ENCODE measurements at regions not wholly inside any gene's neighbourhood (a gene's known extent, or its start where the extent isn't known, plus 50 kb on each side); places are given as distances from the start of the nearest gene placed in this dataset.

- DNase-seq (ENCODE audit: low read depth), result no peak
Observed at GRCh38 chr13:24083141-24083540, 77.4 kb upstream of the SPATA13 start.

- no peak for DNase-seq (ENCODE audit: low read depth)
Observed at GRCh38 chr13:24083722-24084421, 76.6 kb upstream of the SPATA13 start.

DNA sequence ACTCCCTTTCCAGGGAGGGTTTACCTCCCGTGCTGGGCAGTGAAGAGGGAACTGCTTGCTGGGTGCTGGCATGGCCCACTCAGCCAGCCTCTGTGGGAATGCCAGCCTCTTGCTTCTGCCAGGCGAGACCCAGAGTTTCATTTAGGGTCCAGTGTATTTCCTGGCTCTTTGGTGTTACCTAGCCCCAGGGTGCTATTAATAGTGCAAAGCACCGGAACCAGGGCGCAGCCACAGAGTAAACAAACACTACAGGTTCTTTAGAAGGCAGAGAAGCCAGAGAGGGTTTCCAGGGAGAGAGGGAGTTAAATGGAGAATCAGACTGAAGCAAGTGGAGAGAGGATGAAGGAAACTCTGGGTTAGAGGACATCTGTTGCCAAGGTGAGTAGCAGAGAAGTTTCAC, 74.9 kb upstream of the SPATA13 start:
- DNase-seq (ENCODE audit: low read depth), result no peak

DNA sequence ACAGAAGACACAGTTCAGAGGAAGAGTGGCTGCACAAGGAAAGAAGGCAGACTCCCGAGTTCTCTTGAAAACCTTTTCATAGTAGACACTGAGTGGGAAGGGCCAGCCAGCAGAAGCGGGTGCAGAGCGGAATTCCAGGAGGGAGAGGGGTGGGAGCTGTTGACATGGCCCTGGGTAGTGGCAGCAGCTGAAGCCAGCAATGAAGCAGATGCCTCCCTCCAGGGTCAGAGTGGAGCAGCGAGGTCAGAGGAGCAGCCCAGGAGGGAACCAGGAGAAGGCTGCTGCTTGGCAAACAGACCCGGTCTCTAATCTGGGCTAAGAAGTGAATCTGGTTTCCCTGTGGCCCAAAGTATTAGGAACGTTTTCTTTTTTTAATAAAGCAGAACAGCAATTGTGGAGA, 73.9 kb upstream of the SPATA13 start:
- no peak for DNase-seq (ENCODE audit: low read depth)

- no peak for DNase-seq (ENCODE audit: low read depth)
Observed at GRCh38 chr13:24087605-24088225, 72.8 kb upstream of the SPATA13 start.

GRCh38 chr13:24090049-24090448, 70.5 kb upstream of the SPATA13 start:
- no peak for DNase-seq (ENCODE audit: low read depth)

DNA sequence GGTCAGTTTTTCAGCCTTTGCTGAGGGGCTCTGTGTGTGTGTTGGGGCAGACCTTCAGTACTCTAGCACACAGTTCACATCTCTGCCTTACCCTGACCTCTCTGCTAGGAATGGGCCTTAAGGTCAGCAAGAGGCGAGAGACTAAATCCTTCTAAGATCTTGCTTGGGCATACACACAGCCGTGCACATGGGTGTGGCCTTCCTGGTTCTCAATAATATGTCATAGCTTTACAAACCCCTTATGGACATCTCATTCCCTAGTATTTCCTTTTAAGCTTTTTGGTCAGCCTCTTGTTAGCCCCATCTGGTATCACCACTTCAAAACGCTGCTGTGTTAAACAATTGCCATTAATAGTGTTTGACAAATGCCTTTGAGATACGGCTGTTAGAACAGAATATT, 69.4 kb upstream of the SPATA13 start:
- DNase-seq (ENCODE audit: low read depth), result no peak

GRCh38 chr13:24092108-24092507, 68.4 kb upstream of the SPATA13 start:
- no peak for DNase-seq (ENCODE audit: low read depth)

DNA sequence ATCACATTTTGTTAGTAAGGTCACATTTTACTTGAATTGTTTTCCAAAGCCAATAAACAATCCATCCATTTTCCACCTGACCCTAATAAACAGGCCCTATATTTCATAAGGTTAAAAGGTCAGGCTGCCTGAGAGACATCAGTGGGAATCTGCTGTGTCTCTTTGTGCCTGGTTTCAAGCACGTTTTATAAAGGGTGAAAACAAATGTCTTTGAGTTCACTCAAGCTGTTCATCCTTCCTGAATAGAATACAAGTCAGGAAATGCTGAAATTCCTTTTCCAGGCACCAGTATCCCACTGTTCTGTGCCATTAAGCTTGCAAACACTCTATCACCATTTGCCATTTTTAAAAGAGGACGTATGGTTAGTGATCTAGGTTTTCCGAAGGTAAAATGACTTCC, 67.5 kb upstream of the SPATA13 start:
- DNase-seq (ENCODE audit: low read depth), result no peak

DNA sequence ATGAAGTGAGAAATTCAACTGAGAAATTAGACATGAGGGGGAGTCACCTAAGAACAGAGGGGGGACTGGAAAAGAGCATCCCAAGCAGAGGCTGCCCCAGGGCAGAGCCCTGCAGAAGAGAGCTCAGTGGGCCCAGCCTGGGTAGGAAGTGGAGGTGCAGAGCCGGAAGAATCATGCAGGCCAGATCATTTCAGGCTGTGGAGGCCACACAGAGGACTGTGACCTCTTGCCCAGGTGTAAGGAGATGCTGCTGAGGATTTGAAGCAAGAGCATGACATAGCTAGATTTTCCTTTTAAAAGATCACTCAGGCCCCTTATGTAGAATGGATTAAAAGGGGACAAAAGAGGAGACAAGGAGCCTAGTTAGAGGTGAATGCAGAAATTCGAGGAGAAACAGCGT, 63.9 kb upstream of the SPATA13 start:
- DNase-seq (ENCODE audit: low read depth), result no peak

DNA sequence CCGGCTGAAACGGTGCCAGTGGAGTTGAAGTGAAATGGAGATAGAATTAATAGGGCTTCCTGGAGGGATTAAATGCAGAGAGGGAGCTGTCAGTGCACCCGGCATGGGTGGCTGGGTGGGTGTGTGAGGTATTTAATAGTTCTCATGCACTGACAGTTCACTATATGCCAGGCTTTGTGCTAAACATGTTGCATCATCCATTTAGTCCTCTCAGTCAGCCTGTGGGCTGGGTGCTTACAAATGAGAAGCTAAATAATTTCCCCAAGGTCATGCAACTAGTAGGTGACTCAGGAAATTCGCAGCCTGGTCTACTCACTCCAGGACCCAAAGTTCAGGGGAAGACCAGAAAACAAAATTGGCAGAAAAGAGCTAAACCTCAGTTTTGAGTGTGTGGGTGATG, 63.5 kb upstream of the SPATA13 start:
- DNase-seq (ENCODE audit: low read depth), result no peak

- DNase-seq (ENCODE audit: low read depth), result no peak
Observed at GRCh38 chr13:24097667-24098066, 62.9 kb upstream of the SPATA13 start.

DNA sequence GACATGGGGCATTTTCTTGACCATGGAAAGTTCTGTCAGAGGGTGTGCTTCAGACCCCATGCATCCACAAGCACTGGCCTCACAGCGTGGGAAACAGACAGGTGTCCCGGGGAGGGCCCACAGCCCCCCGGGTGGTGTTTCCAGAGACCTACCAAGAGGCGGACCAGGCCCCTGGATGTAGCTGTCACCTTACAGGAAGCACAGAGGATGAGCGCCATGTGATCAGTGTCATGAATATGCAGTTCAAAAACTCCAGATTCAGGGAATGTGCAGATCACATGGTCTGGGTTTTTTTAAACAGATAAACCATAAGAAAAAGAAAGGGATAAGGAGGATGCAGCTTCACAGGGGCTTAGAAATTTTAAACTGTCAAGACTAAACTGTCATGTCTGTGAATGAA, 61.0 kb upstream of the SPATA13 start:
- no peak for DNase-seq (ENCODE audit: low read depth)

GRCh38 chr13:24100188-24100587, 60.3 kb upstream of the SPATA13 start:
- DNase-seq (ENCODE audit: low read depth), result no peak

GRCh38 chr13:24103782-24104372, 56.6 kb upstream of the SPATA13 start:
- DNase-seq (ENCODE audit: low read depth), result no peak

DNA sequence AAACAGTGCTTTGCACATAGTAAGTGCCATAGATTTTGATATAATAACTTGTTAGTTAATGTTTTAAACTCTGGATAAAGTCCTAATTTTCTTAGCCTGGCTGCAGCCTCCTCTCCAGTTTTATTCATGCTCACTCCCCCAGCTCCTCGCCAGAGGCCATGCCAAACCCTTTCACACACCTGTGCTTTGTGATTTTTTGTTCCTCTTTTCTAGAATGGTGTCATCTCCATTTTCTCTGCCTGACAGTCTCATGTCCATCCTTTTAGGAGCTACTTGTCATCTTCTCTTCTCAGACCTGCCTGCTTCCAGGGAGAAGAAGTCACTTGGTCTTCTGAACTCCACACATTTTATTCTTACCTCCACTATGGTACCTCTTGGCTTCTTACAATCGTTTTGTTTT, 55.8 kb upstream of the SPATA13 start:
- no peak for DNase-seq (ENCODE audit: low read depth)

GRCh38 chr13:24106429-24106828, 54.1 kb upstream of the SPATA13 start:
- no peak for DNase-seq (ENCODE audit: low read depth)

- DNase-seq (ENCODE audit: low read depth), result no peak
Observed at GRCh38 chr13:24107955-24108614, 52.4 kb upstream of the SPATA13 start.

DNA sequence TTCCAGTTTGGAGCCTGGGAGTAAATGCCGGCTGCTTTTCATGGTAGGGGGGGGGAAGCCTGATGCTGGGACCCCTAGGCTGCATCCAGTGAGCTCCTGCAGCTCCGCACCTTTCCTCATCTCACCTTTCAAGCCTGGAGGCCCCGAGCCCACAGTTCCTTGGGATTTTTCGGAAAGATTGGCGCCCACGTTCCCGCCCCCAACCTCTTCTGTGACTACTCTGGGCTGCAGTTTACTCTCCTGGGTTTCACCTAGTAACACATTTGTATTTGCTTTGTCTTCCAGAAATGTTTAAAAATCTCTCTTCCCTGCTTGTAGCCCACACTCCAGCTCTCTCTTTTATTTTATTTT, 51.9 kb upstream of the SPATA13 start:
- no peak for DNase-seq (ENCODE audit: low read depth)

DNA sequence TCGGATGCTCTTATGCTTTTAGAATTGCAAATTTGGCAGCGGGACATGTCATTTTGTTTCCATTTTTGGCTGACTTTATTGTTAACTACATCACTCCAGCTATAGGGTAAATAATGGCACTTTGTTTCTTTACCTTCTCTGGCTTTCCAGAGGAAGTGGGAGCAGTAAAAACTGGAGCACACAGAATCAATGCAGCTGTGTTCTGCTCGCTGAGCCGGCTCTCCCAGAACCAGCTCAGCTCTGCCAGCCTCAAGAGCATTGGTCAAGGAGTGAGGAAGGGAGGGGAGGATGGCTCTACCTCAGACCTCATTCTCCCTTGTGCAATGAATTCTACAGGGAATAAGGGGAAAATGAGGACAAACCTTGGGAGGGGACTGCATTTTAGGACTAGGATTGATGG, 50.5 kb upstream of the SPATA13 start:
- no peak for DNase-seq (ENCODE audit: low read depth)

All from stromal cell of bone marrow (primary cell).